GM12872 (cell line): ENCODE measurements at regions not wholly inside any gene's neighbourhood (a gene's known extent, or its start where the extent isn't known, plus 50 kb on each side); places are given as distances from the start of the nearest gene placed in this dataset.

ENCODE experiments used
- CTCF ChIP-seq: IDR thresholded peaks from 3 replicates; pipeline ENCODE4 v1.5.1; 2011; ENCODE audit warnings: low read depth, mild to moderate bottlenecking, low read length, moderate library complexity; ENCODE audit not compliant: insufficient read depth

GRCh38 chr10:8216893-8217292 is 162.4 kb downstream of the GATA3 start:
- TF ChIP-seq CTCF: no peak

DNA sequence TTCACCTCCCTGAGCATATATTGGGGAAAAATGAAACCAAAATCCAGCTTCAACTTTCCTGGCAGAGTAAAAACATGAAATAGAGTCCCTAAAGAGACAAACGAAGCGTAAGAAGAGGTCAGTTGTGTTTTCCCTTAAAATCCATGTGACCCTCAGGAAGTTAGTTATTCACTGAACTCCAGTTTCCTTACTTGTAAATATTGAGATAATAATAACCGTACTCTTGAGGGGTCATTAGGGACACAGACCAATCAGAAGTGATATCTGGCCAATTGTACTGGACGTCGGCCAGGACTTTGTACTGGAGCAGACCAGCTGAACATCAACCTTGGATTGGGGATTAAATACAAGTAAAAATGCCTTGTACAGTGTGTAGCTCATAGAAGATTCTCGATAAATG is 167.0 kb downstream of the GATA3 start:
- TF ChIP-seq CTCF: no peak

GRCh38 chr10:8224591-8224990 is 170.1 kb downstream of the GATA3 start:
- TF ChIP-seq CTCF: no peak

DNA sequence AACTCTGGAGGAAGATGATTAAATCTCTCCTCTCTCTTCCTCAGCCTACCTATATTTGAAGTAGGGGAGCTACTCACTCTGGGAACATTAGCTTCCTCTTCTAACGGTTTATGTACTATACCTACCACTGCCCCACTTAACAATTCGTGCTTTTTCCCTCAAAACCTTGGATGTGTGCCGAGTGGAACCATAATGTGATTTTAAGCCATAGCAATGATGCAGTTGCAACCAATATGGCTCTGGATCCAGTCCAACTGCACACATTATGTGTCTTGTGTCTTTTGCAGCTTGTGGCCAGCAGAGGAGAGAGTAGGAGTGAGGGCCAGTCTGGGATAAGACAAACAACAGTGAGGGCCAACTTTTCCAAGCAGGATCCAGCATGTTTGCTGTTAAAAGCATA is 170.7 kb downstream of the GATA3 start:
- no peak for TF ChIP-seq CTCF

GRCh38 chr10:8227246-8227645 is 172.8 kb downstream of the GATA3 start:
- TF ChIP-seq CTCF: no peak

DNA sequence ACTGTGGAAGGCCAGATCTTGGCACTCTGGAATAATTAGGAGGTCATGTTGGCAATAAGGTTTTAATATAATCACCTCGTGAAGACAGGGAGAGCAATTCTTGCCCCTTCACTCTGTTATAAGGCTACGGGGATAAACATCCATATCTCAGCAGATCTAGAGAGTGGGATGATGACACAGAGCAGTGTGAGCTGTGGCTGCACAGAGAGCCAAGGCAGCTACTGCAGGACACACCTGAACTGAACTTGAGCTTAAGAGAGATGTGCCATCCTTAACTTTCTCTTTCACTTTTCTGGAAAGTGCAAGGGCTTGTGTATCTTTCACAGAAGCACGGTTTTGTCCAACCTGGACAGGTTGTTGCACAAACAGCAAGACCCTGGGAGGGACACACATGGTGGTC is 174.7 kb downstream of the GATA3 start:
- no peak for TF ChIP-seq CTCF

- TF ChIP-seq CTCF: no peak
These were observed 176.4 kb downstream of the GATA3 start for GRCh38 chr10:8230902-8231301.

DNA sequence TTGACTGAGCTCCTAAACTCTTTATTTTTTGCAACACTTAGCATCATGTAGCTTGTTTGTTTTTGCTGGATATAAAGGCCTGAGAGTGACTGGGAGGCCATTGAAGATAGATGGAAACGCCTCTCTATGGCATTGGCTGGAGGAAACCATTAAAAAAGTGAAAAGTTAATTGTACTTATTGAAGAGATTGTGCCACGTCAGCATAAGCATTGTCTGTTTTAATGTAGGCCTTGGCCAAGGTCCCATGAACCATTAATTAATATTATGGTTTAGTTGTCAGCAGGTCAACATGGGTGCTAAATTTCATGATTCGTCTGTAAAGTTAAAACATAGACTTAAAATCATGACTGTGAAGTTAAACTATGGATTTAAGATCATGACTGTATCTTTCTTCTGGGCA is 178.6 kb downstream of the GATA3 start:
- no peak for TF ChIP-seq CTCF
